ENCODE measurements at regions not wholly inside any gene's neighbourhood (a gene's known extent, or its start where the extent isn't known, plus 50 kb on each side); places are given as distances from the start of the nearest gene placed in this dataset.

- no peak for DNase-seq
- peaks cover 0 to 6% (median 0%) of the 10 kb centered on the region in 4 donors for H3K27me3 ChIP-seq
- TF ChIP-seq POLR2A (IDR thresholded peaks at IDR 0.05) (no peak), CTCF (IDR thresholded peaks at IDR 0.05) (no peak)
- H3K36me3 ChIP-seq, result no peaks in the 10 kb centered on the region
- H3K27ac ChIP-seq, result peak overlapping the region in 2 of 4 donors; percentile 15 to 21
- H3K9me3 ChIP-seq, result no peaks in the 10 kb centered on the region
- no peak overlapping the region for H3K4me3 ChIP-seq
- intact Hi-C loops (cut with DNase I), result no loop called here
- 72 to 73% methylated on average over 5 of the region's 5 CpGs for WGBS, 2 donors
- peaks cover 0 to 13% (median 3%) of the 10 kb centered on the region in 3 donors for H3K4me1 ChIP-seq
These were observed 203.4 kb upstream of the TNP1 start for GRCh38 chr2:217063238-217063755.

- 52 to 75% methylated on average over 6 of the region's 6 CpGs for WGBS, 2 donors
- Histone ChIP-seq H3K9me3 (no peaks in the 10 kb centered on the region), H3K27me3 (peaks cover 0 to 6% (median 0%) of the 10 kb centered on the region in 4 donors), H3K4me3 (no peak overlapping the region), H3K27ac (peak overlapping the region in 2 of 4 donors; percentile 15 to 21), H3K36me3 (no peaks in the 10 kb centered on the region), H3K4me1 (peaks cover 0 to 13% (median 3%) of the 10 kb centered on the region in 3 donors)
- no peak for TF ChIP-seq POLR2A (IDR thresholded peaks at IDR 0.05)
- no peak for TF ChIP-seq CTCF (IDR thresholded peaks at IDR 0.05)
- intact Hi-C loops (cut with DNase I), result no loop called here
- DNase-seq, result no peak
These were observed 202.9 kb upstream of the TNP1 start for GRCh38 chr2:217062768-217063167.

GRCh38 chr2:217061916-217062505, 202.1 kb upstream of the TNP1 start:
- TF ChIP-seq CTCF (IDR thresholded peaks at IDR 0.05) (no peak), POLR2A (IDR thresholded peaks at IDR 0.05) (no peak)
- 59 to 66% methylated on average over 7 of the region's 7 CpGs for WGBS, 2 donors
- Histone ChIP-seq H3K36me3 (no peaks in the 10 kb centered on the region), H3K27me3 (peaks cover 0 to 5% (median 0%) of the 10 kb centered on the region in 4 donors), H3K4me3 (no peak overlapping the region), H3K9me3 (no peaks in the 10 kb centered on the region), H3K27ac (no peak overlapping the region), H3K4me1 (peaks cover 0 to 13% (median 3%) of the 10 kb centered on the region in 3 donors)
- intact Hi-C loops (cut with DNase I), result no loop called here
- no peak for DNase-seq

- Histone ChIP-seq H3K36me3 (no peaks in the 10 kb centered on the region), H3K4me3 (no peak overlapping the region), H3K27me3 (no peaks in the 10 kb centered on the region), H3K27ac (no peak overlapping the region), H3K4me1 (peaks cover 0 to 13% (median 1%) of the 10 kb centered on the region in 3 donors), H3K9me3 (no peaks in the 10 kb centered on the region)
- TF ChIP-seq POLR2A (IDR thresholded peaks at IDR 0.05), result no peak
- TF ChIP-seq CTCF (IDR thresholded peaks at IDR 0.05), result no peak
- WGBS, 2 donors, result 86 to 92% methylated on average over 3 of the region's 3 CpGs
- intact Hi-C loops (cut with DNase I), result no loop called here
- no peak for DNase-seq
These were observed 201.2 kb upstream of the TNP1 start for GRCh38 chr2:217060951-217061547.

- no peak for DNase-seq
- H3K36me3 ChIP-seq, result no peaks in the 10 kb centered on the region
- H3K9me3 ChIP-seq, result no peaks in the 10 kb centered on the region
- peaks cover 0 to 13% (median 0%) of the 10 kb centered on the region in 3 donors for H3K4me1 ChIP-seq
- no peak for TF ChIP-seq POLR2A (IDR thresholded peaks at IDR 0.05)
- TF ChIP-seq CTCF (IDR thresholded peaks at IDR 0.05), result no peak
- no peak overlapping the region for H3K27ac ChIP-seq
- WGBS, 2 donors, result 85 to 90% methylated on average over 2 of the region's 2 CpGs
- intact Hi-C loops (cut with DNase I), result no loop called here
- H3K27me3 ChIP-seq, result no peaks in the 10 kb centered on the region
- H3K4me3 ChIP-seq, result no peak overlapping the region
These were observed 200.7 kb upstream of the TNP1 start for GRCh38 chr2:217060516-217060915.
